IPS-15b (cell line): ENCODE measurements at regions not wholly inside any gene's neighbourhood (a gene's known extent, or its start where the extent isn't known, plus 50 kb on each side); places are given as distances from the start of the nearest gene placed in this dataset.
"Not testable (repeated sequence)": the region's sequence is repeated elsewhere in the genome, so short reads cannot be mapped to it uniquely, and the experiment has no call there.

Source experiments
- H3K27me3 ChIP-seq: one replicate; pipeline ENCODE4 v1.6.1; 2013; ENCODE audit warnings: low read length; ENCODE audit not compliant: control insufficient read depth, insufficient read depth
- H3K36me3 ChIP-seq: one replicate; pipeline ENCODE4 v1.6.1; 2013; ENCODE audit warnings: low read length; ENCODE audit not compliant: control insufficient read depth, insufficient read depth
- H3K4me1 ChIP-seq: one replicate; pipeline ENCODE4 v1.6.1; 2013; ENCODE audit warnings: mild to moderate bottlenecking, low read length; ENCODE audit not compliant: control insufficient read depth, insufficient read depth
- H3K4me3 ChIP-seq: one replicate; pipeline ENCODE4 v1.5.1; 2013; ENCODE audit warnings: low read depth, low read length
- H3K9ac ChIP-seq: one replicate; pipeline ENCODE4 v1.6.1; 2013; ENCODE audit warnings: low read depth, mild to moderate bottlenecking, low read length
- H3K9me3 ChIP-seq: one replicate; pipeline ENCODE4 v1.6.1; 2013; ENCODE audit warnings: mild to moderate bottlenecking, low read length; ENCODE audit not compliant: control insufficient read depth, insufficient read depth

DNA sequence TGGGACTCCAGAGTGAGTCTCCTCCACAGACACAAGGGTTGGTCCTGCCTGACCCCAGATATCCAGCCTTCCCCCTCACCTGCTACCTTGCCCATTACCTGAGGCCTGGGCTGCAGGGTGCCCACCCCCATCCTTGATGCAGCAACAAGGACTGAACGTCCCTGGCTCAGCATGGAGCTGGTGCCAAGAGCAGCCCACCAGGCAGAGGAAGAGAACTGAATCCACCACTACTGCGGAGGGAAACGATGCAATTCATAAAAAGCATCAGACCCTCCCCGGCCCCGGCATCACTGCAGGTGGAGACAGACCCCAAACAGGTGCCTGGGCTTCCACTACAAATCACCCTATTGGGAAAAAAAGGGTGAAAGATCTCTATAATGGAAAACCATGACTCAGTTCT is 131.0 kb upstream of the TNRC6C start:
- Histone ChIP-seq H3K9me3 (no peaks in the 10 kb centered on the region), H3K36me3 (peaks cover 2% of the 10 kb centered on the region), H3K4me1 (no peaks in the 10 kb centered on the region), H3K4me3 (no peak overlapping the region), H3K27me3 (no peaks in the 10 kb centered on the region), H3K9ac (no peak overlapping the region)

DNA sequence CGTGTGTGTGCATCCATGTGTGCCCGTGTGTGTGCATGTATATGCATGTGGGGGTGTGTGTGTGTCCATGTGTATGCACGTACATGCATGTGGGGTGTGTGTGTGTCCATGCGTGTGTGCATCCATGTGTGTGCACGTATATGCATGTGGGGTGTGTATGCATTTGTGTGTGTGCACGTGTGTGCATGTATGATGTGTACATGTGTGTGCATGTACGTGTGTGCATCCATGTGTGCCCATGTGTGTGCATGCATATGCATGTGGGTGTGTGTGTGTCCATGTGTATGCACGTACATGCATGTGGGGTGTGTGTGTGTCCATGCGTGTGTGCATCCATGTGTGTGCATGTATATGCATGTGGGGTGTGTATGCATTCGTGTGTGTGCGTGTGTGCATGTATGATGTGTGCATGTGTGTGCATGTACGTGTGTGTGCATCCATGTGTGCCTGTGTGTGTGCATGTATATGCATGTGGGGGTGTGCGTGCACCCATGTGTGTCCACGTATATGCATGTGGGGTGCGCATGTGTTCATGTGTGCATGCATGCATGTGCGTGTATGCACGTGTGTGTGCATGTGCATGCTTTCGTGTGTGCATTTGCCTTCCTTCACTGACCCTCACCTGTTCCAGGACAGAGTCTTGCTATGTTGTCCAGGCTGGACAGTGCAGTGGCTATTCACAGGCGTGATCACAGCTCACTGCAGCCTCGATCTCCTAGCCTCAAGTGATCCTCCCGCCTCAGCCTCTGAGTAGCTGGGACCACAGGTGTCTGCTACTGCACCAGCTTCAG is 129.6 kb upstream of the TNRC6C start:
- Histone ChIP-seq H3K4me1 (no peaks in the 10 kb centered on the region), H3K36me3 (peaks cover 2% of the 10 kb centered on the region), H3K27me3 (no peaks in the 10 kb centered on the region), H3K9ac (no peak overlapping the region), H3K4me3 (no peak overlapping the region), H3K9me3 (no peaks in the 10 kb centered on the region)

DNA sequence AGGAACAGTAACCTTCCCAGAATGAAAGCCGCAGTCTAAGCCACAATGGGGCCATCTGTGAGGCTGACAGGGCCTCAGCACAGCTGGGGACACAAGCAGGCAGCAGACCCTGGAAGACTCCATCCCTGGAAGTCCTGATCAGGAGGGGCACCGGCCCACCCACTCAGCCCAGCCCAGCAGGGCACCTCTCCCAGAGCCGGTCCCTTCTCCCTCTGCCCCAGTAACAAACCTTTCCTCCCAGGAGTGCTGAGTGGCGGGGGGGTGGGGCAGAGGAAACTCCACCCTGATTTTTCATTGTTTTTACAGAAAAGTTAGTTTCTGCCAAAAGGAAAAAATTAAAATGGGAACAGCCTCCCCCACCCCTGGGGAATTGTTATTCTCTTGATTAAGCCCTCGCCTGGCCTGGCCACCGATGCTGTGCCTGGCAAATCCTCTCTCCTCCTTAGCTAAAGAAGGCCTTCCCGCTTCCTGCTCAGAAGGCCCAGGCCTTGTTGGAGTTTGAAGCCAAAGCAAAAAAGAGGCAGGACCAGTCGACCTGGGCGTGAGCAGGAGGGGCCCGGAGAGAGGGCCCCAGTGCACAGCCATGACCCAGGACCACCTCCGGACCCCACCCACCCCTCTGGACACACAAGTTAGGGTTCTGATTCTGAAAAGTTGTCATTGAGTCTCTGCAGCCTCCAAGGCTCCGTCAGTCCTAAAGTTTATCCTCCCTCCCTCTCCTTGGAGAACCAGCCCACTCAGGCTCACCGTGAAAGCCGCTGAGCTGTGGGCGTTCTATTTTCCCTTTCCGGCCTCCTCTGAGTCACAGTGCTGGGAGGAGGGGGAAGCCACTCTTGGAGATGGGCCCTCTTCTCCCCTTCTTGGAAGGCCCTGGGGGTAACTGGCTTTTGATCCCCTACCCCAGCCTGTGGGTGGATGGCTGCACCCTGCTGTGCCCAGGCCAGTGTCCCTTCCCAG is 128.4 kb upstream of the TNRC6C start:
- Histone ChIP-seq H3K9ac (no peak overlapping the region), H3K27me3 (no peaks in the 10 kb centered on the region), H3K4me1 (peaks cover 2% of the 10 kb centered on the region), H3K4me3 (no peak overlapping the region), H3K9me3 (no peaks in the 10 kb centered on the region), H3K36me3 (no peaks in the 10 kb centered on the region)

DNA sequence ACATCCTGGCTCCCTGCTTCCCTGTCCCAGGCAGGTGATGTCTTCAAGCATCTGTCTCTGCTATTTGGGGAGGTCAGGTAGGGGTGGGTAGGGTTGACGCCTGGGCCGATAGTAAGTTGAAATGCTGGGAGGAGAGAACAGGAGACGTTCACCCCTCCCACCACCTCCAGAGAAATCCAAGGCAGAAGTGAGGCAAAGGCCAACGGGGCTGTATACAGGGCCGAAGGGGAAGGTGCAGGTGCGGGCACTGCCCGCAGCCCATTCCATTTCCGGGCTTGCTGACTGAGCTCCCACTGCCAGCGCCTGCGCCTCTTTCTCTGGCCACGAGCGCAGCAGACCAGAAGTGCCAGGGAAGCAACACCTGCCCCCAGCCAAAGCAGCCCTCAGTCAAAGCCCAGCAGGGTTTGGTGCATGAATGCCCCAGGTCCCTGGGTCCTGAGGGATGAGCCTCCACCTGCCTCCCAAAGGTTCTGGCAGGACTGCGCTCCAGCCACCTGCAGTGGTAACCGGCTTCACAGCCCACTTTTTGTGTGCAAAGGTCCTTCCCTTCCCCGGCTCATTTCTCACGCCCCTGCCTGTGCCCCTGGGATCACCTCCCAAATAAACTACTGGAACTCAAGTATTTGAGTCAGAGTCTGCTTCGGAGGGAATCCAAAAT is 127.6 kb upstream of the TNRC6C start:
- Histone ChIP-seq H3K9me3 (no peaks in the 10 kb centered on the region), H3K9ac (no peak overlapping the region), H3K4me3 (no peak overlapping the region), H3K36me3 (no peaks in the 10 kb centered on the region), H3K4me1 (peaks cover 2% of the 10 kb centered on the region), H3K27me3 (no peaks in the 10 kb centered on the region)

- no peak overlapping the region for H3K4me3 ChIP-seq
- H3K9me3 ChIP-seq, result no peaks in the 10 kb centered on the region
- H3K36me3 ChIP-seq, result no peaks in the 10 kb centered on the region
- no peaks in the 10 kb centered on the region for H3K27me3 ChIP-seq
- H3K9ac ChIP-seq, result no peak overlapping the region
- H3K4me1 ChIP-seq, result peaks cover 2% of the 10 kb centered on the region
These were observed 126.9 kb upstream of the TNRC6C start for GRCh38 chr17:77831474-77832179.

DNA sequence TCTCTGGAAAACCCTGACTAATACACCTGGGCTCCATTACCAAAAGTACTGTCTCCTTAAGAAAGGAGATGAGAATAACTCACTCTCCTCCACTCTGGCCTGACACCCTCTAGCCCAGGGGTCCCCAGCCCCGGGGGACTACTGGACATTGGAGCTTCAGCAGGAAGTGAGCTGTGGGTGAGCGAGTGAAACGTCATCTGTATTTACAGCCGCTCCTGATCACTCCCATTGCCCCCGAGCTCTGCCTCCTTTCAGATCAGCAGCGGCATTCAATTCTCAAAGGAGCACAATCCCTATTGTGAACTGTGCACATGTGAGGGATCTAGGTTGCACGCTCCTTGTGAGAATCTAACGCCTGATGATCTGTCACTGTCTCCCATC is 126.3 kb upstream of the TNRC6C start:
- no peak overlapping the region for H3K4me3 ChIP-seq
- H3K9ac ChIP-seq, result no peak overlapping the region
- H3K27me3 ChIP-seq, result no peaks in the 10 kb centered on the region
- H3K9me3 ChIP-seq, result no peaks in the 10 kb centered on the region
- no peaks in the 10 kb centered on the region for H3K36me3 ChIP-seq
- H3K4me1 ChIP-seq, result peaks cover 2% of the 10 kb centered on the region

DNA sequence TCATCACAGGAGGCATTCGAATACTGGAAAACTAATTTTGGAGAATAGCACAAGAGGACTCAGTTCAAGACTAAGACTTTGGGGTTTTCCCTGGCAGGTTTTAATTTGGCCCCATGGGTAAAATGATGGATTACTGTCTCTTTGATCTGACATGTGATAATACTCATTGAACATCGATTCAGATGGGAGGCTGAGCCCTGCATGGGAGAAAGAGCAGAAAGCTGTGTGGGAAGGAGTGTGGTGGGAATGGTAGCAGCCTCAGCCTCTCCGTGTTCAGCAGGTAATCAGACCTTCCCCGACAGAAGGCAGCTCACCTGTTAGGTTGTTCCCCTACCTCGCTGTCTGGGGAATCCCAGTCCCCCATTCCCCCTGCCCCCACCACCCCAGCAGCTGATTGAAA is 124.7 kb upstream of the TNRC6C start:
- Histone ChIP-seq H3K36me3 (no peaks in the 10 kb centered on the region), H3K4me1 (peaks cover 2% of the 10 kb centered on the region), H3K4me3 (no peak overlapping the region), H3K9ac (no peak overlapping the region), H3K9me3 (no peaks in the 10 kb centered on the region), H3K27me3 (no peaks in the 10 kb centered on the region)

DNA sequence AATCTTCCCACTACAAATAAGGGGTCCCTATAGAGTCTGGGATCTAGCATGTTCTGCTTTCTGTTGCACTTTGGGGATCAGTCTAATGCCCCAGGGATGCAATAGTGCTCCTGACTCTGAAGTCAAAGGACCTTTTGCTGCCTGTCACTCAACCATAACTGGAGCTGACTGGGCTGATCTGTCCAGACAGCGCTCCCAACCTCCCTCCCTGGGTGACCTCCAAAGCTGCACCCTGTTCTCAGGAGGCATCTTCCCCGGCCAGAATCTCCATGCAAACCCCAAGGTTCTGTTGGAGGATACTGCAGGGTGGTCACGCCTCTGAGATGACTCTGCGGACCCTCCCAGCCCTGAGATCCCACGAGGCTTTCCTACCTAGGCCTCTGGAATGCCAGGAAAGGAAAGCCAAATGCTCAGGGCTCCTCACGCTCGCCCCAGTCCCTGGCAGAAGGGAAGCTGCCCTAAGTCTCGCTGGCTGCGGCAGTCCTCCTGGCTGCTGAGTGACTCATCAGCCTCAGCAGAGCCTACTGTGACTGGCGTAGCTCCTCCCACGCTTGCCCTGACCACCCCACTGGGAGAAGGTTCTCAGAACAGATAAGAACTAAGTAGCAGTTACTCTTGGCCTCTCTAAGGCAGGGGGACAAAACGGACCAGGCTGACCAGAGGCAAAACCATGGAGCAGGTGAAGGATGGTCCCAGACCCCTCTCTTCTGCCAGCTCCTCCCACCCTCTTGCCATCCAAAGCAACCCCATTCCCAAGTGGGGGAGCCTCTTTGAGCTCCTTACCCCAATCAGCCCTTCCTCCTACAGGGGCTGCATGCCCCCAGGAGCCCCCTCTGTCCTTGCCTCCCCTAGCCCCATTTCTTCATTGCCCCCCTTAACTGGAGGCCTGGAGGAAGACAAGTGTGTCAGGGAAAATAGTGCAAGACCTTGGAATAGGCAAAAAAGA is 124.1 kb upstream of the TNRC6C start:
- no peaks in the 10 kb centered on the region for H3K9me3 ChIP-seq
- H3K4me1 ChIP-seq, result peaks cover 2% of the 10 kb centered on the region
- H3K9ac ChIP-seq, result no peak overlapping the region
- no peaks in the 10 kb centered on the region for H3K27me3 ChIP-seq
- no peaks in the 10 kb centered on the region for H3K36me3 ChIP-seq
- no peak overlapping the region for H3K4me3 ChIP-seq

DNA sequence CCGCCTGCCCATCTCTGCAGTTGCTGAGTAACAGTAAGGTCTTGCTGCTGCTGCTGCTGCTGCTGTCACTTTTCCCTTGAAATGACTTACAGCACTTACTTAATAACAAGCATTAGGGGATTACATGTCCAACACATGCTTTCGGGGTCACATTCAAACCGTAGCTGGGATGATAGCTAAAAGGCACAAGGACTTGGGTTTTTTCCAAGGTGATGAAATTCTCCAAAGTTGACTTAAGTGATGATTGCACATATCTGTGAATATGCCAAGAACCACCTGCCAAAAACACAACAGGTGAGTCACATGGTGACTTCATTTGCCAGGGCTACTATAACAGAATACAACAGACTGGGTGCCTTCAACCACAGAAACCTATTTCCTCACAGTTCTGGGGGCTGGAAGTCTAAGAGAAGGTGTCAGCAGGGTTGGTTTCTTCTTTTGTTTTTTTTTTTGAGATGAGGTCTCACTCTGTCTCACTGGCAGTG is 121.9 kb upstream of the TNRC6C start:
- H3K9ac ChIP-seq, result no peak overlapping the region
- H3K36me3 ChIP-seq, result no peaks in the 10 kb centered on the region
- no peaks in the 10 kb centered on the region for H3K27me3 ChIP-seq
- H3K9me3 ChIP-seq, result no peaks in the 10 kb centered on the region
- peaks cover 2% of the 10 kb centered on the region for H3K4me1 ChIP-seq
- H3K4me3 ChIP-seq, result no peak overlapping the region

DNA sequence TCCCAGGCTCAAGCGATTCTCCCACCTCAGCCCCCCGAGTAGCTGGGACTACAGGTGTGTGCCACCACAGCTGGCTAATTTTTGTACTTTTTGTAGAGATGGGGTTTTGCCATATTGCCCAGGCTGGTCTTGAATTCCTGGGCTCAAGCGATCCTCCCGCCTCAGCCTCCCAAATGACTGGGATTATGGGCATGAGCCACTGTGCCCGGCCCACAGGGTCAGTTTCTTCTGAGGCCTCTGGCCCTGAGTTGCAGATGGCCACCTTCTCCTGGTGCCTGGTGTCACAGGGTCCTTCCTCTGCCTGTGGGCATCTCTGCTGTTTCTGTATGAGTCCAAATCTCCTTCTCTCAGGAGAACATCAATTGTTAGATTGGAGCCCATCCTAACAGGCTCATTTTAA is 121.4 kb upstream of the TNRC6C start:
- not testable (repeated sequence) for H3K9ac ChIP-seq, H3K4me1 ChIP-seq, H3K9me3 ChIP-seq, H3K36me3 ChIP-seq, H3K27me3 ChIP-seq, H3K4me3 ChIP-seq
